ENCODE measurements at regions not wholly inside any gene's neighbourhood (a gene's known extent, or its start where the extent isn't known, plus 50 kb on each side); places are given as distances from the start of the nearest gene placed in this dataset.
A peak's percentile ranks its signal among the peaks of the same experiment; 100 is the strongest.

DNA sequence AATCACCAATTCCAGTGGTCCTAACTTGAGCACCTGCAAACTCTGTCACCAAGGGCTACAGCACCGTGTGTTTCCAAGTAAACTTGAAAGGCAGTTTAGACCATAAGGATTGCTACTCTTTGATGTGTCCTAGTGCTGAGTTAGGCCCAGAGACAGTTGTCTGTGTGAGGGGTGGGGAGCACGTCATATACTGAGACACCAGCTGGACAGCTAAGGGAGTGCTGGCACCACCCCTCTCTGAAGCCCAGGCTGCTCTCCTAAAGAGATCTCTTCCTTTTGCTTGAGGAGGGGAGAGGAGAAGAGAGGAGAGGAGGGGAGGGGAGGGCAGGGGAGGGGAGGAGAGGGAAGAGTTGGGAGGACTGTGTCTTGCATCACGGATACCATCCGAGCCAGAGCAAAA is 218.7 kb upstream of the TACR3 start:
- H2AFZ ChIP-seq (ENCODE audit: low read length): no peak overlapping the region
- no peak overlapping the region for H3K9ac ChIP-seq (ENCODE audit: low read length)
- DNase-seq: no peak
- H3K4me1 ChIP-seq (ENCODE audit: low read length): no peaks in the 10 kb centered on the region
- no peaks in the 10 kb centered on the region for H3K79me2 ChIP-seq (ENCODE audit: low read length)
- no peaks in the 10 kb centered on the region for H3K36me3 ChIP-seq (replicated peaks; ENCODE audit: insufficient read depth, low read length)
- no peaks in the 10 kb centered on the region for H3F3A ChIP-seq (ENCODE audit: insufficient read depth, low read length)
- H3K27me3 ChIP-seq (replicated peaks; ENCODE audit: insufficient read depth, low read length): no peaks in the 10 kb centered on the region
- TF ChIP-seq CTCF (IDR thresholded peaks at IDR 0.05; ENCODE audit: low read length) (no peak), EZH2 (optimal IDR thresholded peaks at IDR 0.05; ENCODE audit: low read depth, low read length) (no peak), EZH2phosphoT487 (IDR thresholded peaks at IDR 0.05; ENCODE audit: low read length) (no peak)
- no peak overlapping the region for H3K4me3 ChIP-seq (ENCODE audit: low read length)
- no peaks in the 10 kb centered on the region for H3K9me2 ChIP-seq (replicated peaks; ENCODE audit: insufficient read depth, low read length)
- H4K20me1 ChIP-seq (ENCODE audit: insufficient read depth, low read length): no peaks in the 10 kb centered on the region
- H3K27ac ChIP-seq (ENCODE audit: low read length): no peak overlapping the region
- H3K4me2 ChIP-seq (ENCODE audit: low read depth, low read length): no peak overlapping the region
- H3K9me3 ChIP-seq (replicated peaks; ENCODE audit: insufficient read depth, low read length): no peaks in the 10 kb centered on the region

DNA sequence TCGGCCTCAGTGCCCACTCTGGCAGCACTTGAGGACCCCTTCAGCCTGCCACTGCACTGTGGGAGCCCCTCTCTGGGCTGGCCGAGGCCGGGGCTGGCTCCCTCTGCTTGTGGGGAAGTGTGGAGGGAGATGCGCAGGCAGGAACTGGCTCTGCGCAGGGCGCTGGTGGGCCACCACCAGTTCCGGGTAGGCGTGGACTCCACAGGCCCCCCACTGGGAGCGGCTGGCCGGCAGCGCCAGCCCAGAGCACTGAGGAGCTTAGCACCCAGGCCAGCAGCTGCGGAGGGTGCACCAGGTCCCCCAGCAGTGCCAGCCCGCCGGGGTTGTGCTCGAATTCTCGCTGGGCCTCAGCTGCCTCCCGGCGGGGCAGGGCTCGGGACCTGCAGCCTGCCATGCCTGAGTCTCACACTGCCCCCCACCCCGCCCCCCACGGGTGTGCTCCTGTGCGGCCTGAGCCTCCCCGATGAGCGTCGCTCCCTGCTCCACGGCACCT is 216.9 kb upstream of the TACR3 start:
- no peak overlapping the region for H2AFZ ChIP-seq (ENCODE audit: low read length)
- H4K20me1 ChIP-seq (ENCODE audit: insufficient read depth, low read length): no peaks in the 10 kb centered on the region
- no peak for DNase-seq
- no peaks in the 10 kb centered on the region for H3K9me3 ChIP-seq (replicated peaks; ENCODE audit: insufficient read depth, low read length)
- no peaks in the 10 kb centered on the region for H3K36me3 ChIP-seq (replicated peaks; ENCODE audit: insufficient read depth, low read length)
- H3K27me3 ChIP-seq (replicated peaks; ENCODE audit: insufficient read depth, low read length): no peaks in the 10 kb centered on the region
- no peaks in the 10 kb centered on the region for H3K4me1 ChIP-seq (ENCODE audit: low read length)
- no peak overlapping the region for H3K27ac ChIP-seq (ENCODE audit: low read length)
- no peak overlapping the region for H3K4me2 ChIP-seq (ENCODE audit: low read depth, low read length)
- TF ChIP-seq CTCF (IDR thresholded peaks at IDR 0.05; ENCODE audit: low read length) (no peak), EZH2 (optimal IDR thresholded peaks at IDR 0.05; ENCODE audit: low read depth, low read length) (no peak), EZH2phosphoT487 (IDR thresholded peaks at IDR 0.05; ENCODE audit: low read length) (no peak)
- H3K79me2 ChIP-seq (ENCODE audit: low read length): no peaks in the 10 kb centered on the region
- H3F3A ChIP-seq (ENCODE audit: insufficient read depth, low read length): no peaks in the 10 kb centered on the region
- H3K4me3 ChIP-seq (ENCODE audit: low read length): no peak overlapping the region
- no peaks in the 10 kb centered on the region for H3K9me2 ChIP-seq (replicated peaks; ENCODE audit: insufficient read depth, low read length)
- H3K9ac ChIP-seq (ENCODE audit: low read length): no peak overlapping the region

- Histone ChIP-seq H4K20me1 (ENCODE audit: insufficient read depth, low read length) (no peaks in the 10 kb centered on the region), H3K27ac (ENCODE audit: low read length) (no peak overlapping the region), H3K4me2 (ENCODE audit: low read depth, low read length) (no peak overlapping the region), H3K36me3 (replicated peaks; ENCODE audit: insufficient read depth, low read length) (no peaks in the 10 kb centered on the region), H3K9ac (ENCODE audit: low read length) (no peak overlapping the region), H2AFZ (ENCODE audit: low read length) (no peak overlapping the region), H3F3A (ENCODE audit: insufficient read depth, low read length) (no peaks in the 10 kb centered on the region), H3K9me2 (replicated peaks; ENCODE audit: insufficient read depth, low read length) (no peaks in the 10 kb centered on the region), H3K4me3 (ENCODE audit: low read length) (no peak overlapping the region), H3K27me3 (replicated peaks; ENCODE audit: insufficient read depth, low read length) (no peaks in the 10 kb centered on the region), H3K79me2 (ENCODE audit: low read length) (no peaks in the 10 kb centered on the region), H3K9me3 (replicated peaks; ENCODE audit: insufficient read depth, low read length) (no peaks in the 10 kb centered on the region), H3K4me1 (ENCODE audit: low read length) (no peaks in the 10 kb centered on the region)
- TF ChIP-seq EZH2 (optimal IDR thresholded peaks at IDR 0.05; ENCODE audit: low read depth, low read length): no peak
- peak; percentile 72 for TF ChIP-seq CTCF (IDR thresholded peaks at IDR 0.05; ENCODE audit: low read length)
- peak; percentile 67 for DNase-seq
Observed at GRCh38 chr4:103934178-103934789, 214.5 kb upstream of the TACR3 start.

Measured in MM.1S (cell line).